ENCODE measurements at regions not wholly inside any gene's neighbourhood (a gene's known extent, or its start where the extent isn't known, plus 50 kb on each side); places are given as distances from the start of the nearest gene placed in this dataset.

DNA sequence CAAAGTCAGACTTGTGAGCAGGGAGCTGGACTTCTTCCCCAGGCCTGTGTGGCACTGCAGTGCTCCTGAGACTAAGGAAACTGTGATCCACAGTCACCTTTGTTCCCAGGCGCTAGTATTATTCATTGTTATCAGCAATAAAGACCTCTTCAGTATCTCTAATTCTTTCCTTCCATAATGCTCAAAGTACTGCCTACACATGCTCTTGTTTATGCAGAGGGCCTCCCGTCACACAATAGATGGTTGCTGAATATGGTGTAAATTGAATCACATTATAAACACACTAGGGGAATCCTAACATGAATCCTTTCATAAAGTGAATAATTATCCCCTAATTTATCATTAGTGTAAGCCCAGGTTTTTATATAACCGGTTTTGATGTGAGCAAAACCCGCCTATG, 493.3 kb downstream of the BUD13 start:
- no peaks in the 10 kb centered on the region for H3K9me3 ChIP-seq
- no peak overlapping the region for H3K27ac ChIP-seq
- H3K4me3 ChIP-seq: no peak overlapping the region
- H3K27me3 ChIP-seq: peaks cover 0 to 16% of the 10 kb centered on the region in 2 donors
- intact Hi-C loops (cut with DNase I; ENCODE audit: low total_unique reads): loop anchor here (10.0 kb wide), 1 partner anchor 955 kb away; no protein-coding TSS in a partner anchor
- TF ChIP-seq, protein P1, sequence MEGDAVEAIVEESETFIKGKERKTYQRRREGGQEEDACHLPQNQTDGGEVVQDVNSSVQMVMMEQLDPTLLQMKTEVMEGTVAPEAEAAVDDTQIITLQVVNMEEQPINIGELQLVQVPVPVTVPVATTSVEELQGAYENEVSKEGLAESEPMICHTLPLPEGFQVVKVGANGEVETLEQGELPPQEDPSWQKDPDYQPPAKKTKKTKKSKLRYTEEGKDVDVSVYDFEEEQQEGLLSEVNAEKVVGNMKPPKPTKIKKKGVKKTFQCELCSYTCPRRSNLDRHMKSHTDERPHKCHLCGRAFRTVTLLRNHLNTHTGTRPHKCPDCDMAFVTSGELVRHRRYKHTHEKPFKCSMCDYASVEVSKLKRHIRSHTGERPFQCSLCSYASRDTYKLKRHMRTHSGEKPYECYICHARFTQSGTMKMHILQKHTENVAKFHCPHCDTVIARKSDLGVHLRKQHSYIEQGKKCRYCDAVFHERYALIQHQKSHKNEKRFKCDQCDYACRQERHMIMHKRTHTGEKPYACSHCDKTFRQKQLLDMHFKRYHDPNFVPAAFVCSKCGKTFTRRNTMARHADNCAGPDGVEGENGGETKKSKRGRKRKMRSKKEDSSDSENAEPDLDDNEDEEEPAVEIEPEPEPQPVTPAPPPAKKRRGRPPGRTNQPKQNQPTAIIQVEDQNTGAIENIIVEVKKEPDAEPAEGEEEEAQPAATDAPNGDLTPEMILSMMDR (IDR thresholded peaks at IDR 0.05): no peak
- no peak for DNase-seq
- H3K4me1 ChIP-seq: peaks cover 0 to 6% (median 3%) of the 10 kb centered on the region in 4 donors
- H3K36me3 ChIP-seq: no peaks in the 10 kb centered on the region

DNA sequence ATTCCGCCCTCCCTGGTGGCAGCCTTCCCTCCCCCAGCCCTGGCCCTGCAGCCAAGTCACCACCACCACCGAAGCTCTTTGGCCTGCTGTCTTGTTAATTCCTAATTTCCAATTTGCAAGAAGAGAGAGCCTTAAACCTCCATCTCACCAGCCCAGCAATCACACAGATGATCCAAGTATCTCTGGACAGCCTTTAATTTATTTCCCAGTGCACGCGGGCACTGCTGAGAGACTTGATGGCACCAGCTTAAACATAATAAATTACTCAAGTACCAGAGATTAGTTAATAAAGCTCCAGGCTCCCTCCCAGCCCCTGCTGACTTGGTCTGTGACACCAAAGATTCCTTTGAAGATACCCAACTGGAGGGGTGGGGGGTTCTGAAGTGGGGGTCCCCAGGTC, 494.7 kb downstream of the BUD13 start:
- Histone ChIP-seq H3K4me3 (no peak overlapping the region), H3K9me3 (no peaks in the 10 kb centered on the region), H3K4me1 (peaks cover 0 to 6% (median 3%) of the 10 kb centered on the region in 4 donors), H3K27me3 (peaks cover 0 to 16% of the 10 kb centered on the region in 2 donors), H3K36me3 (no peaks in the 10 kb centered on the region), H3K27ac (no peak overlapping the region)
- TF ChIP-seq, protein P1 (IDR thresholded peaks at IDR 0.05): no peak
- intact Hi-C loops (cut with DNase I; ENCODE audit: low total_unique reads): loop anchor here (10.0 kb wide), 1 partner anchor 953 kb away; no protein-coding TSS in a partner anchor
- no peak for DNase-seq

DNA sequence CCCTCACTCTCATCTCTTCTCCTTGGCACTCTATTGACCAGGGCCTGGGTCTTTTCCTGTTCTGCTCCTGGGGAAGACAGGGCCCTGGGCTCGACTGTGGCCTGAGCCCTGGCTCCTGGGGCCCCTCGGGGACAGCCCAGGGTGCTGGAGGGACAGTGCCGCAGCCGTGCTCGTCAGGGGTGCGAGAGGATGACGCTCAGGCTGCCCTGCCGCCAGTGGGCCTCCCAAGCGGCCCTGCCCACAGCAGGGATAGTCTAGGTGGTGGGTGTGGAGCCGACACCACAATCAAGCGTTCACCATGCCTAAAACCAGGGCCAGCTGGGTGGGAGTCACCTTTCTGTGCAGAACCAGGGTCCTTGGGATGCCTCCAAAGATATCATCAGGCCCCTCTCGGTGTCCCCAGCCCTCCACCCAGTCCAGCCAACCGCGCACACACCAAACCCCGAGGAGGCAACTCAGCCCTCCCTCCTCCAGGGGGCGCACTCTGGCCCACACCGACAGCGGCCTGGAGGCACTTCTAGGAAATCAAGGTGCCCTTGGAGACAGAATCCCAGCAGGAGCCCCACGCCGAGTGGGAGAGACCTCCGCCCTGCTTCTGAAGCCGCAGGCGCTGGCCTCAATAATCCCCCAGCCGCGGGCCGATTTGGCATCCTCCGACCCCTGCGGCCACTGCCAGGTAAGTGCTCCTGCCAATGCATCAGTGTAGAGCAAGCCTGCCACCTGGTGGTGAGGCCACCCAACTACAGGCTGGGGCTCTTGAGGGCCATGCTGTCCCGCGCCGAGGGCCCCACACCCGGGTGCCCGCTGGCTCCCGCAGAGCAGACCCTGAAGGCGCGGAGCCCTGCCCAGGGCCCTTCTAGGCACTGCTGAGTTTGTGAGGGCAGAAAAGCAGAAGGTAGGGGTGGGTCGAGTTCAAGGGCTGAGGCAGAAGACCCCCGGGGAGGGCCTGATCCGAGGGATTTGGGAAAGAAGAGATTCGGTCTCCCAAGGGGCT, 496.4 kb downstream of the BUD13 start:
- Histone ChIP-seq H3K27me3 (peaks cover 0 to 16% of the 10 kb centered on the region in 2 donors), H3K36me3 (no peaks in the 10 kb centered on the region), H3K4me1 (peaks cover 0 to 6% (median 3%) of the 10 kb centered on the region in 4 donors), H3K27ac (no peak overlapping the region), H3K9me3 (no peaks in the 10 kb centered on the region), H3K4me3 (no peak overlapping the region)
- DNase-seq: peak in 1 of 2 donors; percentile 76
- TF ChIP-seq, protein P1 (IDR thresholded peaks at IDR 0.05): peak in 1 of 2 experiments; percentile 30
- intact Hi-C loops (cut with DNase I; ENCODE audit: low total_unique reads): loop anchor here (10.0 kb wide), 1 partner anchor 952 kb away; no protein-coding TSS in a partner anchor

DNA sequence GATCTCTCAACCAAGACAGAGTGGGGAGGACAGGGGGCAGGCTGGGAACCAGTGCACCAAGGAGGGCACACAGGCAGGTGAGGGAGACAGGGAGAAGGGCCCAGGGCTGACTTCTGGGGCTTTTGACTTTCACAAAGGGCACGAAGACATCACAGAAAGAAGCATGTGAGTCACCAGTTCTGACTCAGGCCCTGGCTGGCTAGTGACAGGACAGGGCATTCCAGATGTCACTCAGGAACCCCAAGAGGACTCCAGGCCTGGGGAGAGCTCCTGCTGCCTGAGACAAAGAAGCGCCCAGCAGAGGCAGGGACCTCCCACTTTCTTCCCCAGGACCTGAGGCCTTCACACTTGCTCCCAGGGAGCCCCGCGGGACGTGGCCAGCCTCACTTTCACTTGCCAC, 497.2 kb downstream of the BUD13 start:
- intact Hi-C loops (cut with DNase I; ENCODE audit: low total_unique reads): loop anchor here (10.0 kb wide), 1 partner anchor 951 kb away; no protein-coding TSS in a partner anchor
- peaks cover 0 to 6% (median 3%) of the 10 kb centered on the region in 4 donors for H3K4me1 ChIP-seq
- TF ChIP-seq, protein P1 (IDR thresholded peaks at IDR 0.05): no peak
- H3K36me3 ChIP-seq: no peaks in the 10 kb centered on the region
- H3K27ac ChIP-seq: no peak overlapping the region
- peaks cover 0 to 16% of the 10 kb centered on the region in 2 donors for H3K27me3 ChIP-seq
- DNase-seq: no peak
- H3K4me3 ChIP-seq: no peak overlapping the region
- no peaks in the 10 kb centered on the region for H3K9me3 ChIP-seq

DNA sequence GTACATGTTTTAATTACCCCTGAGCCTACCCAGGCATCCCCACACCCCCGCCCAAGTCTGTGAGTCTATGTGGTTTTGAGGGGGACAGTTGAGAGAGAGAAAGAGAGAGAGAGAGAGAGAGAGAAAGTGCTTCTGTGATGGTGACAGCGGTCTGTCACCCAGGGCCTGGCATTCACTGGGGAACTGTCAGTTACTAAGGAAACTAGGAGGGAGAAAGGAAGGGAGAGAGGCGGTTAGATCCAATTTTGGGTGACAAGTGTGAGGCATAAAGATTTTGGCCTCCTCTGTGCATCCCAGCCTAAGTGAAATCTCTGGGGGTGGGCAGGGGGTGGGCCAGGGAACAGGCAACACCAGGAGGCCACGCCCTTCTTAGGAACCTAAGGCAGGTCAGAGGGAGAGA, 498.3 kb downstream of the BUD13 start:
- DNase-seq: no peak
- H3K27me3 ChIP-seq: peaks cover 0 to 16% of the 10 kb centered on the region in 2 donors
- intact Hi-C loops (cut with DNase I; ENCODE audit: low total_unique reads): loop anchor here (10.0 kb wide), 1 partner anchor 950 kb away; no protein-coding TSS in a partner anchor

More for the DNA sequence above, 498.3 kb downstream of the BUD13 start:
- H3K4me3 ChIP-seq: no peak overlapping the region
- peaks cover 0 to 6% (median 3%) of the 10 kb centered on the region in 4 donors for H3K4me1 ChIP-seq
- H3K9me3 ChIP-seq: no peaks in the 10 kb centered on the region
- TF ChIP-seq, protein P1 (IDR thresholded peaks at IDR 0.05): no peak
- H3K27ac ChIP-seq: no peak overlapping the region
- no peaks in the 10 kb centered on the region for H3K36me3 ChIP-seq
